ENCODE measurements at regions not wholly inside any gene's neighbourhood (a gene's known extent, or its start where the extent isn't known, plus 50 kb on each side); places are given as distances from the start of the nearest gene placed in this dataset.
"Not testable (repeated sequence)": the region's sequence is repeated elsewhere in the genome, so short reads cannot be mapped to it uniquely, and the experiment has no call there.

DNA sequence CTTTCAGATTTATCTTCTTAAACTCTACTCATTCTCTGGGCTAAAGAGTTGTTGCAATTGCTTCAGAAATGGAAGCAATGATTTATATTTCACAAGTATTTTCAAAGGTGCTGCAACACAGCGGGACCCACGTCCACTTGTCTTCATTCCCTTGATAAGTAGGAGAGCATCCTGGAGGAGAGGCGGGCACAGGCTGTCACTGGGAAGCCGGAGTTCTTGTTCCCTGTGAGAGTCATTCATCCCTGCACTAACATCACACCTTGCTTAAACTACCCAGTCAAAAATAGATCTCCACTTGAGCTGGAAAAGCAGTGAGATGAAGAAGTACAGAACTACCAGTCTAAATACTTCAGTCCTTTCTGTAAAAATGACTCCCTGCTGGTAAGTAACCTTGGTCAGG lies 160.5 kb upstream of the RASSF8 start:
- TF ChIP-seq, protein P1, sequence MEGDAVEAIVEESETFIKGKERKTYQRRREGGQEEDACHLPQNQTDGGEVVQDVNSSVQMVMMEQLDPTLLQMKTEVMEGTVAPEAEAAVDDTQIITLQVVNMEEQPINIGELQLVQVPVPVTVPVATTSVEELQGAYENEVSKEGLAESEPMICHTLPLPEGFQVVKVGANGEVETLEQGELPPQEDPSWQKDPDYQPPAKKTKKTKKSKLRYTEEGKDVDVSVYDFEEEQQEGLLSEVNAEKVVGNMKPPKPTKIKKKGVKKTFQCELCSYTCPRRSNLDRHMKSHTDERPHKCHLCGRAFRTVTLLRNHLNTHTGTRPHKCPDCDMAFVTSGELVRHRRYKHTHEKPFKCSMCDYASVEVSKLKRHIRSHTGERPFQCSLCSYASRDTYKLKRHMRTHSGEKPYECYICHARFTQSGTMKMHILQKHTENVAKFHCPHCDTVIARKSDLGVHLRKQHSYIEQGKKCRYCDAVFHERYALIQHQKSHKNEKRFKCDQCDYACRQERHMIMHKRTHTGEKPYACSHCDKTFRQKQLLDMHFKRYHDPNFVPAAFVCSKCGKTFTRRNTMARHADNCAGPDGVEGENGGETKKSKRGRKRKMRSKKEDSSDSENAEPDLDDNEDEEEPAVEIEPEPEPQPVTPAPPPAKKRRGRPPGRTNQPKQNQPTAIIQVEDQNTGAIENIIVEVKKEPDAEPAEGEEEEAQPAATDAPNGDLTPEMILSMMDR (conservative IDR thresholded peaks at IDR 0.05): no peak
- no peak for TF ChIP-seq ZFX (IDR thresholded peaks at IDR 0.05)

DNA sequence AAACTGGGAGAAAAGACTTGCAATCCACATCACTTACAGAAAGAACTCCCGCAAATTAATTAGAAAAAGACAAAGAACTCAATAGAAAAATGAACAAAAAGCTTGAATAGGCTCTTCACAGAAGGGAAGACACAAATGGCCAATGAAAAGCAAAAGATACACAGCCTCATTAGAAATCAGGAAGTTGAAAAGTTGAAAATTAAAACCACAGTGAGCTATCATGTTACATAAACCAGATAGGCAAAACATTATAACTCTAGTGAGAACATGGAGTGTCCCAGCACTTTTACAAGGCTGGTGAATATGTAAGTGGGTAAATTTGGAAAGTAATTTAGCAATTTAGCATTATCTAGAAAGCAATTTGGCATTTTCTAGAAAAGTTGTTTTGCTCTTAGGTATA lies 158.4 kb upstream of the RASSF8 start:
- no peak overlapping the region for H3K27ac ChIP-seq
- TF ChIP-seq, protein P1 (conservative IDR thresholded peaks at IDR 0.05): no peak
- TF ChIP-seq ZFX (IDR thresholded peaks at IDR 0.05): no peak

More for the DNA sequence above, 160.5 kb upstream of the RASSF8 start:
- H3K27ac ChIP-seq: no peak overlapping the region

DNA sequence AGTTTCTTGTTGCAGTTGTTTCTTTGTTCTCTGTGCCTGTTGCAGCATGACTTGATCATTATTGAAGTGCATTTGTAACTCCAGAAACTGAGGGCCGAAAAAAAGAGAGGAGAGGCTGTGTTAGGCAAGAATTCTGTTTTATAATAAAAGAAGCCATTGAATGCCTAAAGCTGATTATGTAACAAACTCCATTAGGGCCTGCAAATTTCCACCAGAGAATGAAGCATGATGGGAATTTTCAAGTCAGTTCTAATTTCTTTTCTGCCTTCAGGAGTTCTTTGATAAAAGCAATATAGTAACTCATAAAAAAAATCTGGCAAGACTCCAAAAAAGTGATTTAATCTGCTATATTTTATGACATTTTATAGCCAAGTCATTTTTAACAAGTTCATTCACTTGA lies 156.7 kb upstream of the RASSF8 start:
- no peak for TF ChIP-seq ZFX (IDR thresholded peaks at IDR 0.05)
- TF ChIP-seq, protein P1 (conservative IDR thresholded peaks at IDR 0.05): no peak
- H3K27ac ChIP-seq: no peak overlapping the region

DNA sequence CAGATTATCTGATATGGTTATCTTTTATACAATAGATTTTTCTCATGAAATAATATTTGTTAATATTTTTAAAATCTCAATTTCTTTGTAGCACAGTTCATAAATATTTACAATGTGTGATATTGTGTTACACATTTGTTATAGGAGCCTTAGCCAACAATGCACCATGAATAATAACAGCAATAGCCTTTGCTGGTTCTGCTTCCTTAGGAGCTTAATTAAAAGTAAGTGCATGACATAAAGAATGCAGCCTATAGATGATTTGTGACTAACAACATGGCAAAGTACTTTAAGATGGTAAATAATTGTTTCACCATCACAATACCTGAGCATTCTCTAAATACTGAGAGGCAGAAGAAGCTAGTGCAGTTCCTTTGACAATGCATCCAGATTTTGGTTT lies 156.3 kb upstream of the RASSF8 start:
- TF ChIP-seq ZFX (IDR thresholded peaks at IDR 0.05): no peak
- TF ChIP-seq, protein P1 (conservative IDR thresholded peaks at IDR 0.05): no peak
- no peak overlapping the region for H3K27ac ChIP-seq

DNA sequence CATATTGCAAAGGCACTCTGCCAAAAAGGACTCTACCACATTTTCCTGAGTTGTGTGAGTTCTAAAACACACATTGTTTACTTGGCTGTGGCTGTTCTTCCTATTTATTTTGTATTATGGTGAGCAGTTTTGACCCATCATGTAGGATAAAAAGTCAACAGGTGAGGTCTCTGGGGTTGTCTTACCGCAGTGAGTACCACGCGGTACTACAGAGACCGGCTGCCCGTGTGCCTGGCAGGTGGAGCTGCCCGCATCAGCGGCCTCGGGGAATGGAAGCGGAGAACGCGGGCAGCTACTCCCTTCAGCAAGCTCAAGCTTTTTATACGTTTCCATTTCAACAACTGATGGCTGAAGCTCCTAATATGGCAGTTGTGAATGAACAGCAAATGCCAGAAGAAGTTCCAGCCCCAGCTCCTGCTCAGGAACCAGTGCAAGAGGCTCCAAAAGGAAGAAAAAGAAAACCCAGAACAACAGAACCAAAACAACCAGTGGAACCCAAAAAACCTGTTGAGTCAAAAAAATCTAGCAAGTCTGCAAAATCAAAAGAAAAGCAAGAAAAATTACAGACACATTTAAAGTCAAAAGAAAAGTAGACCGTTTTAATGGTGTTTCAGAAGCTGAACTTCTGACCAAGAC lies 155.3 kb upstream of the RASSF8 start:
- not testable (repeated sequence) for H3K27ac ChIP-seq

DNA sequence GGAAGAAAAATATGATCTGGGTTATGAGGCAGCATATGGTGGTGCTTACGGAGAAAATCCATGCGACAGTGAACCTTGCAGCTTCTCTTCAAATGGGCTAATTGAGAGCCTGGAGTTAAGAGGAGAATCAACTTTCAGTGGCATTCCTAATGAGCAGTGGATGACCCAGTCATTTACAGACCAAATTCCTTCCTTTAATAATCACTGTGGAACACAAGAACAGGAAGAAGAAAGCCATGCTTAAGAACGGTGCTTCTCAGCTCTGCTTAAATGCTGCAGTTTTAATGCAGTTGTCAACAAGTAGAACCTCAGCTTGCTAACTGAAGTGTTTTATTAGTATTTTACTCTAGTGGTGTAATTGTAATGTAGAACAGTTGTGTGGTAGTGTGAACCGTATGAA lies 154.2 kb upstream of the RASSF8 start:
- H3K27ac ChIP-seq: not testable (repeated sequence)

DNA sequence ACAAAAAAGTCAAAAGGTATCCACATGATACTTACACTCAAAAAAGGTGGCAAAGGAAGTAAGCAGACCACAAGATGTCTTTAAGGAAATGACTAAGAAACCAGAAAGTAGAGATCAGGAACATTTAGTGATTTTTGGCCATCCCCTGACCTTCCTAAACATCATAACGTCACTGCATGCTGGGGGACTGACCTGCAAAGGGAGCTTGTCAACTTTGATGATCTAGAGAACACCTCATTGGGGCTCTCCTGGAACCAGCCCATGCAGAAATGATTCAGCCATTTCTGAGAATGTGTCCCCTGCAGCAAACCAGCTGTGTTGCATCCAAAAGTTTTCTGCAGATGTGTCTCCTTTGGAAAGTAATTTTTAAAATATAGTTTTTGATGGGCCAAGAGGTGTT lies 152.2 kb upstream of the RASSF8 start:
- no peak overlapping the region for H3K27ac ChIP-seq
- no peak for TF ChIP-seq ZFX (IDR thresholded peaks at IDR 0.05)
- TF ChIP-seq, protein P1 (conservative IDR thresholded peaks at IDR 0.05): no peak

DNA sequence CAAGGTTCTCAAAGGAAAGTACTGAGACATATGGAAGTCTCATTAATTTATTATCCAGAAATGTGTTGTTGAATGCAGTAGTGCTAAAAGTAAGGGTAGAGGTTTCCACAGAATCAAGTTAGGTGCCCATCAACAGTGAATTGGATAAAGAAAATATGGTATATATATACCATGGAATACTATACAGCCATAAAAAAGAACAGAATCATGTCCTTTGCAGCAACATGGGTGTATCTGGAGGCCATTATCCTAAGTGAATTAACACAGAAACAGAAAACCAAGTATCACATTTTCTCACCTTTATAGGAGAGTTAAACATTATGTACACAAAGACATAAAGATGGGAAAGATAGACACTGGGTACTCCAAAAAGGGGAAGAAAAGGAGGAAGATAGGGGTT lies 149.9 kb upstream of the RASSF8 start:
- TF ChIP-seq ZFX (IDR thresholded peaks at IDR 0.05): no peak
- TF ChIP-seq, protein P1 (conservative IDR thresholded peaks at IDR 0.05): no peak
- no peak overlapping the region for H3K27ac ChIP-seq

Data from C4-2B (cell line).